ENCODE measurements at regions not wholly inside any gene's neighbourhood (a gene's known extent, or its start where the extent isn't known, plus 50 kb on each side); places are given as distances from the start of the nearest gene placed in this dataset.

DNA sequence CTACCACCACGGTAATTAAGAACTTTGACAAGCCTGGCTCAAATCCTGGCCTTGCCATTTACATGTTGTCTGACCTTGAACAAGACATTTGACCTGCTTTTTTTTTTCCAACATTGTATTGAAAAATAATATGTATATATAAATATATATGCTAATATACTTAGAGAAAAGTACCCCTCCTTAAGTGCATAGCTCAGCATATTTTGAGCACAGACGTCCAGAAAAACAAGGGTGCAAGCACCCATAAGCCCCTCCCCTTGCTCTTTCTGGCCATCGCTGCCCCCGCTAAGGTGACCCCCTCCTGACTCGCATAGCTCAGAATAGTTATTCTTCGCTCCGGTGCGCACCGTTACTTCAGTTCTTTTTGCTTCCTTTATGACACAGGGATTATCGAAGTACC is 742.0 kb upstream of the FRG1 start:
- TF ChIP-seq, protein P1, sequence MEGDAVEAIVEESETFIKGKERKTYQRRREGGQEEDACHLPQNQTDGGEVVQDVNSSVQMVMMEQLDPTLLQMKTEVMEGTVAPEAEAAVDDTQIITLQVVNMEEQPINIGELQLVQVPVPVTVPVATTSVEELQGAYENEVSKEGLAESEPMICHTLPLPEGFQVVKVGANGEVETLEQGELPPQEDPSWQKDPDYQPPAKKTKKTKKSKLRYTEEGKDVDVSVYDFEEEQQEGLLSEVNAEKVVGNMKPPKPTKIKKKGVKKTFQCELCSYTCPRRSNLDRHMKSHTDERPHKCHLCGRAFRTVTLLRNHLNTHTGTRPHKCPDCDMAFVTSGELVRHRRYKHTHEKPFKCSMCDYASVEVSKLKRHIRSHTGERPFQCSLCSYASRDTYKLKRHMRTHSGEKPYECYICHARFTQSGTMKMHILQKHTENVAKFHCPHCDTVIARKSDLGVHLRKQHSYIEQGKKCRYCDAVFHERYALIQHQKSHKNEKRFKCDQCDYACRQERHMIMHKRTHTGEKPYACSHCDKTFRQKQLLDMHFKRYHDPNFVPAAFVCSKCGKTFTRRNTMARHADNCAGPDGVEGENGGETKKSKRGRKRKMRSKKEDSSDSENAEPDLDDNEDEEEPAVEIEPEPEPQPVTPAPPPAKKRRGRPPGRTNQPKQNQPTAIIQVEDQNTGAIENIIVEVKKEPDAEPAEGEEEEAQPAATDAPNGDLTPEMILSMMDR (IDR thresholded peaks at IDR 0.05): no peak
- no peak for TF ChIP-seq POLR2A (IDR thresholded peaks at IDR 0.05)

Measured in lower leg skin (tissue), 3 donors.